GM12878 (cell line): ENCODE measurements at regions not wholly inside any gene's neighbourhood (a gene's known extent, or its start where the extent isn't known, plus 50 kb on each side); places are given as distances from the start of the nearest gene placed in this dataset.

ENCODE experiments used
- ATAC-seq: fragments of 200-7000 bp; cut with Tn5 transposase; 3 replicates; pipeline ENCODE4 v1.9.1; 2020; ENCODE audit warnings: mild to moderate bottlenecking, moderate library complexity
- BruUV-seq: library from RNA; stranded (reverse); fragments of 400-500 nt; replicated peaks from 2 replicates; lab custom pipeline; 2021; lab: Mats Ljungman, UMichigan
- CTCF ChIA-PET: fragments of 300-600 bp; sonication (Branson Sonifier 250); formaldehyde crosslinking; extraction: SDS; loops from one replicate; lab custom pipeline; 2021; ENCODE audit warnings: inconsistent platforms; lab: Yijun Ruan, JAX
- POLR2A ChIA-PET: fragments of 350-600 bp; formaldehyde crosslinking; extraction: SDS; loops from one replicate; lab custom pipeline; 2021; ENCODE audit warnings: inconsistent platforms; lab: Charles Lee
- RAD21 ChIA-PET: fragments of 300-600 bp; sonication (Branson Sonifier 250); formaldehyde crosslinking; loops from one replicate; lab custom pipeline; 2023; ENCODE audit warnings: antibody characterized with exemption; ENCODE audit not compliant: unreplicated experiment; lab: Charles Lee
- SMC1A ChIA-PET: fragments of 300-600 bp; sonication (Branson Sonifier 250); formaldehyde crosslinking; loops from one replicate; lab custom pipeline; 2023; ENCODE audit not compliant: unreplicated experiment, uncharacterized antibody; lab: Charles Lee
- DNase-seq: peaks from one replicate; pipeline ENCODE4 v3.0.0-alpha.2; 2011; ENCODE audit warnings: low read depth, low spot score
- FAIRE-seq: peaks from 3 replicates; lab custom pipeline; 2011; peaks lifted over from hg19 to GRCh38; lab: Jason Lieb, UNC
- H2AFZ ChIP-seq: 2 replicates; pipeline ENCODE4 v1.6.0; 2011; ENCODE audit warnings: low read depth, low read length, control low read depth; ENCODE audit not compliant: control insufficient read depth
- H3K27ac ChIP-seq: 2 replicates; pipeline ENCODE4 v1.5.1; 2011; ENCODE audit warnings: control low read depth; ENCODE audit not compliant: control insufficient read depth, insufficient read depth
- H3K27me3 ChIP-seq, 2 experiments: replicated peaks in 1 of 2; 2 replicates each; pipeline versions ENCODE4 v1.6.0 to v1.6.1; 2011; ENCODE audit warnings: low read length in 1 of 2; ENCODE audit not compliant: control insufficient read depth in 2 of 2, insufficient read depth in 2 of 2
- H3K36me3 ChIP-seq, 2 experiments: 2 replicates each; pipeline ENCODE4 v1.5.1; 2011; ENCODE audit warnings: low read length in 1 of 2; ENCODE audit not compliant: control insufficient read depth in 2 of 2, insufficient read depth in 2 of 2
- H3K4me1 ChIP-seq: 2 replicates; pipeline ENCODE4 v1.6.1; 2011; ENCODE audit warnings: mild to moderate bottlenecking, low read length, moderate library complexity, mixed read lengths; ENCODE audit not compliant: control insufficient read depth, insufficient read depth
- H3K4me2 ChIP-seq: 2 replicates; pipeline ENCODE4 v1.6.0; 2011; ENCODE audit warnings: control low read depth; ENCODE audit not compliant: control insufficient read depth, insufficient read depth
- H3K4me3 ChIP-seq: fragments of 200-600 bp; sonication (generic); 2 replicates; pipeline ENCODE4 v1.5.1; 2016
- H3K79me2 ChIP-seq: 2 replicates; pipeline ENCODE4 v1.6.0; 2011; ENCODE audit warnings: low read length; ENCODE audit not compliant: control insufficient read depth, insufficient read depth
- H3K9ac ChIP-seq: 2 replicates; pipeline ENCODE4 v1.8.0; 2011; ENCODE audit warnings: low read length, control low read depth, mixed read lengths; ENCODE audit not compliant: control insufficient read depth, insufficient read depth
- H3K9me3 ChIP-seq: replicated peaks from 3 replicates; pipeline ENCODE4 v1.5.1; 2011; ENCODE audit warnings: mild to moderate bottlenecking, low read length; ENCODE audit not compliant: control insufficient read depth, insufficient read depth
- H4K20me1 ChIP-seq: 2 replicates; pipeline ENCODE4 v1.6.0; 2011; ENCODE audit not compliant: control insufficient read depth, insufficient read depth
- ATF7 ChIP-seq: fragments of 450-650 bp; IDR thresholded peaks from 2 replicates; pipeline ENCODE4 v1.6.1; 2016; ENCODE audit warnings: low read depth, mild to moderate bottlenecking
- EGR1 ChIP-seq, 2 experiments: IDR thresholded peaks; 1 replicate in 1 of 2; 2 replicates in 1 of 2; pipeline ENCODE4 v1.6.1; 2011 to 2012; ENCODE audit warnings: low read depth in 2 of 2, low read length in 2 of 2, borderline replicate concordance in 1 of 2, mild to moderate bottlenecking in 1 of 2, moderate library complexity in 1 of 2
- HDAC2 ChIP-seq: fragments of 200-600 bp; sonication (generic); IDR thresholded peaks from 2 replicates; pipeline ENCODE4 v1.6.1; 2017
- IKZF1 ChIP-seq: fragments of 450-650 bp; conservative IDR thresholded peaks from 2 replicates; pipeline ENCODE4 v1.6.1; 2017; ENCODE audit warnings: antibody characterized with exemption, mild to moderate bottlenecking
- KDM1A ChIP-seq: fragments of 200-600 bp; sonication (generic); IDR thresholded peaks from 2 replicates; pipeline ENCODE4 v1.6.1; 2016; ENCODE audit warnings: borderline replicate concordance
- PAX5 ChIP-seq: IDR thresholded peaks from 2 replicates; pipeline ENCODE4 v1.6.1; 2011; ENCODE audit warnings: low read depth, low read length, borderline replicate concordance
- TBL1XR1 ChIP-seq: IDR thresholded peaks from 2 replicates; pipeline ENCODE4 v1.6.1; 2012; ENCODE audit warnings: low read depth, low read length, improper control_type of control experiment
- WGBS: methylation state at CpG from one replicate; pipeline ENCODE4 v1.1.6; 2016; ENCODE audit warnings: low lambda C conversion rate; ENCODE audit not compliant: insufficient replicate concordance, insufficient coverage; ENCODE audit errors: missing lambda C conversion rate; 5-methylcytosine and 5-hydroxymethylcytosine counted together
- in situ Hi-C: fragments of 300-500 bp; cut with MboI; formaldehyde crosslinking; loops from 9 replicates; pipeline ENCODE4 v1.14.3; 2018; ENCODE audit warnings: mixed read lengths
- intact Hi-C: fragments of 100-400 bp; cut with micrococcal nuclease; formaldehyde crosslinking; loops from one replicate; pipeline ENCODE4 v1.14.2; 2022; ENCODE audit not compliant: unreplicated experiment
- TF ChIP-seq, protein P1 (sequence below): IDR thresholded peaks from 2 replicates; pipeline ENCODE4 v1.6.1; 2012; ENCODE audit warnings: low read depth, low read length, improper control_type of control experiment

DNA sequence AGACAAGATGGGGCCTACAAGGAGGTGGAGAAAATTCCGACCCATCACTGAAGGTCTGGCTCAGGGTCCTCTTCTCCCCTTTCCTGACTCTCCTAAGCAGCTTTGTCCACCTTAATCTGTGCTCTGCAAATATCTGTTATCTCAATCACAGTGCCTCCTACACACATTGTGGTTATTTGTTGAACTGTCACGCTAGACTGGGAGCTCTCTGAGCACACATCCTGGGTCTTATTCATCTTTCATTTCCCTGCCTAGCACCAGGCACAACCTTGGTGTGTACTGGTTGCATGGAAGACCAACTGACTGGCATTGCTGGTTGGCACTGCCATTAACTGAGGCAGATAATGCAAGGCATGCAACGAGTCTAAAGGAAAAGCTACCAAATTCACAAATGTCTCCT lies 122.9 kb upstream of the ST6GAL2 start:
- Histone ChIP-seq H3K9ac (no peak overlapping the region), H3K79me2 (no peaks in the 10 kb centered on the region), H3K9me3 (no peaks in the 10 kb centered on the region), H3K36me3 (no peaks in the 10 kb centered on the region), H2AFZ (no peak overlapping the region), H3K4me1 (no peaks in the 10 kb centered on the region), H3K4me2 (no peak overlapping the region), H3K27ac (no peak overlapping the region), H4K20me1 (no peaks in the 10 kb centered on the region), H3K4me3 (no peak overlapping the region), H3K27me3 (no peaks in the 10 kb centered on the region)
- ATAC-seq: no peak
- ChIA-PET SMC1A (no interaction called here), RAD21 (no interaction called here), POLR2A (no interaction called here), CTCF (no interaction called here)
- FAIRE-seq: no peak
- intact Hi-C loops: no loop called here
- 14% methylated on average over 3 of the region's 3 CpGs for WGBS
- no TSS peak for BruUV-seq
- DNase-seq: no peak
- in situ Hi-C loops: no loop called here
- TF ChIP-seq KDM1A (no peak), HDAC2 (no peak), EGR1 (IDR thresholded peaks at IDR 0.05; ENCODE audit: borderline replicate concordance in 1 of 2, low read depth in 2 of 2, low read length in 2 of 2) (no peak), TBL1XR1 (no peak)
- TF ChIP-seq, protein P1, sequence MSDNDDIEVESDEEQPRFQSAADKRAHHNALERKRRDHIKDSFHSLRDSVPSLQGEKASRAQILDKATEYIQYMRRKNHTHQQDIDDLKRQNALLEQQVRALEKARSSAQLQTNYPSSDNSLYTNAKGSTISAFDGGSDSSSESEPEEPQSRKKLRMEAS: no peak

DNA sequence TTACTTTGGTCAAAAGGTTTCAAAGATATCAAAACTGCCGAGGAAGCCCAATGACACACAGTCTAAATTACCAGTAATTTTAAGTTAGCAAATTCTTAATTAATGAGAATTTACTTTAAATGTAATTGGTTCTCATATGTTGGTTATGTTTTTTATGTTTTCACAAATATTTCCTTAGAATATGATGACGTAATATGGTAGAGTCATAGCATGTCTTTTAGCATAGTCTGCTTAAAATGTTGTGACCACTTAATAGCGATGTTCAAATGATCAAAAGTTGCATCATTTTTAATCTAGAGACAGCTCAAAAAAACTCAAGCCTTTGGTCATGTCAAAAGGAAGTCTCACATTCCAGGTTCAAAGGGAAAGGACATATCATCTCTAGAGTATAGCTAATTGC lies 123.3 kb upstream of the ST6GAL2 start:
- H3K4me2 ChIP-seq: no peak overlapping the region
- no peaks in the 10 kb centered on the region for H4K20me1 ChIP-seq
- H2AFZ ChIP-seq: no peak overlapping the region
- ATAC-seq (no peak), FAIRE-seq (no peak), DNase-seq (no peak)
- ChIA-PET RAD21 (no interaction called here), POLR2A (no interaction called here), SMC1A (no interaction called here), CTCF (no interaction called here)
- H3K79me2 ChIP-seq: no peaks in the 10 kb centered on the region
- no peaks in the 10 kb centered on the region for H3K9me3 ChIP-seq
- TF ChIP-seq IKZF1: no peak
- no peak for TF ChIP-seq PAX5
- peak; percentile 56; the same call in 1 of the 2 replicates for TF ChIP-seq ATF7
- H3K36me3 ChIP-seq: no peaks in the 10 kb centered on the region
- H3K4me1 ChIP-seq: no peaks in the 10 kb centered on the region
- no TSS peak for BruUV-seq
- no peak overlapping the region for H3K27ac ChIP-seq
- no peaks in the 10 kb centered on the region for H3K27me3 ChIP-seq
- no peak overlapping the region for H3K4me3 ChIP-seq
- WGBS: 21% methylated on average over 3 of the region's 3 CpGs
- intact Hi-C loops (no loop called here), in situ Hi-C loops (no loop called here)
- H3K9ac ChIP-seq: no peak overlapping the region
